Ovary (tissue), 3 donors: ENCODE measurements at regions not wholly inside any gene's neighbourhood (a gene's known extent, or its start where the extent isn't known, plus 50 kb on each side); places are given as distances from the start of the nearest gene placed in this dataset.

ENCODE experiments used
- POLR2A ChIP-seq: fragments of 450-650 bp; IDR thresholded peaks from one replicate; pipeline ENCODE4 v1.6.1; 2017; ENCODE audit warnings: antibody characterized with exemption, mild to moderate bottlenecking, moderate library complexity
- TF ChIP-seq, protein P1 (sequence below), 3 donors: fragments of 450-650 bp in 2 of 3; fragments of 200-600 bp in 1 of 3; IDR thresholded peaks; one replicate each; pipeline versions ENCODE4 v1.5.1 to v1.8.0; 2016 to 2022; ENCODE audit warnings: antibody characterized with exemption in 3 of 3, mild to moderate bottlenecking in 1 of 3
- donor health status: DM: no; HTN: no; CAD: no.

- TF ChIP-seq, protein P1, sequence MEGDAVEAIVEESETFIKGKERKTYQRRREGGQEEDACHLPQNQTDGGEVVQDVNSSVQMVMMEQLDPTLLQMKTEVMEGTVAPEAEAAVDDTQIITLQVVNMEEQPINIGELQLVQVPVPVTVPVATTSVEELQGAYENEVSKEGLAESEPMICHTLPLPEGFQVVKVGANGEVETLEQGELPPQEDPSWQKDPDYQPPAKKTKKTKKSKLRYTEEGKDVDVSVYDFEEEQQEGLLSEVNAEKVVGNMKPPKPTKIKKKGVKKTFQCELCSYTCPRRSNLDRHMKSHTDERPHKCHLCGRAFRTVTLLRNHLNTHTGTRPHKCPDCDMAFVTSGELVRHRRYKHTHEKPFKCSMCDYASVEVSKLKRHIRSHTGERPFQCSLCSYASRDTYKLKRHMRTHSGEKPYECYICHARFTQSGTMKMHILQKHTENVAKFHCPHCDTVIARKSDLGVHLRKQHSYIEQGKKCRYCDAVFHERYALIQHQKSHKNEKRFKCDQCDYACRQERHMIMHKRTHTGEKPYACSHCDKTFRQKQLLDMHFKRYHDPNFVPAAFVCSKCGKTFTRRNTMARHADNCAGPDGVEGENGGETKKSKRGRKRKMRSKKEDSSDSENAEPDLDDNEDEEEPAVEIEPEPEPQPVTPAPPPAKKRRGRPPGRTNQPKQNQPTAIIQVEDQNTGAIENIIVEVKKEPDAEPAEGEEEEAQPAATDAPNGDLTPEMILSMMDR (IDR thresholded peaks at IDR 0.05): no peak
- no peak for TF ChIP-seq POLR2A
Measured at GRCh38 chr4:181661090-181661489, 582.1 kb upstream of the TENM3 start.
